ENCODE measurements at regions not wholly inside any gene's neighbourhood (a gene's known extent, or its start where the extent isn't known, plus 50 kb on each side); places are given as distances from the start of the nearest gene placed in this dataset.

DNA sequence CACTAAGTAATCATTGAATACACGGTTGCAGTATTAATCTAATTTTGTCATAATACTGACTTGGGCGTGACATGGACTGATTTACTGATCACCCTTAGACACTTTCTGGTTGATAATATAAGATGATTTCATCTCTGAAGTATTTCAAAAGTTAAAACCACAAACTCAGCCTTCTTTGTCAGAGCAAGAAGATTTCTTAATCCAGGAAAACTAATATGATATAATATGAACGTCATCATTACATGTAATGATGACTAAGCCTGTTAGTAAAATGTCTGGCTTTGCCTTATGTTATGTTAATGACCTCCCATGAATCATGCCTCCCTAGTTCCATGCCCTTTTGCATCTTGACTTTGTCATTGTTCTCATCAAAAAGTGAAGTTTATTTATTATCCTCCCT is 1325.0 kb upstream of the CDH2 start:
- WGBS, 2 donors: 48 to 65% methylated on average over 3 of the region's 3 CpGs
- DNase-seq (ENCODE audit: low spot score in 2 of 2): no peak
- intact Hi-C loops (cut with DNase I; ENCODE audit: low total_unique reads): no loop called here
- TF ChIP-seq, protein P1, sequence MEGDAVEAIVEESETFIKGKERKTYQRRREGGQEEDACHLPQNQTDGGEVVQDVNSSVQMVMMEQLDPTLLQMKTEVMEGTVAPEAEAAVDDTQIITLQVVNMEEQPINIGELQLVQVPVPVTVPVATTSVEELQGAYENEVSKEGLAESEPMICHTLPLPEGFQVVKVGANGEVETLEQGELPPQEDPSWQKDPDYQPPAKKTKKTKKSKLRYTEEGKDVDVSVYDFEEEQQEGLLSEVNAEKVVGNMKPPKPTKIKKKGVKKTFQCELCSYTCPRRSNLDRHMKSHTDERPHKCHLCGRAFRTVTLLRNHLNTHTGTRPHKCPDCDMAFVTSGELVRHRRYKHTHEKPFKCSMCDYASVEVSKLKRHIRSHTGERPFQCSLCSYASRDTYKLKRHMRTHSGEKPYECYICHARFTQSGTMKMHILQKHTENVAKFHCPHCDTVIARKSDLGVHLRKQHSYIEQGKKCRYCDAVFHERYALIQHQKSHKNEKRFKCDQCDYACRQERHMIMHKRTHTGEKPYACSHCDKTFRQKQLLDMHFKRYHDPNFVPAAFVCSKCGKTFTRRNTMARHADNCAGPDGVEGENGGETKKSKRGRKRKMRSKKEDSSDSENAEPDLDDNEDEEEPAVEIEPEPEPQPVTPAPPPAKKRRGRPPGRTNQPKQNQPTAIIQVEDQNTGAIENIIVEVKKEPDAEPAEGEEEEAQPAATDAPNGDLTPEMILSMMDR (IDR thresholded peaks at IDR 0.05): no peak
- TF ChIP-seq POLR2A (IDR thresholded peaks at IDR 0.05): no peak
- H3K4me3 ChIP-seq (ENCODE audit: low read depth, poor library complexity, severe bottlenecking): no peak overlapping the region

DNA sequence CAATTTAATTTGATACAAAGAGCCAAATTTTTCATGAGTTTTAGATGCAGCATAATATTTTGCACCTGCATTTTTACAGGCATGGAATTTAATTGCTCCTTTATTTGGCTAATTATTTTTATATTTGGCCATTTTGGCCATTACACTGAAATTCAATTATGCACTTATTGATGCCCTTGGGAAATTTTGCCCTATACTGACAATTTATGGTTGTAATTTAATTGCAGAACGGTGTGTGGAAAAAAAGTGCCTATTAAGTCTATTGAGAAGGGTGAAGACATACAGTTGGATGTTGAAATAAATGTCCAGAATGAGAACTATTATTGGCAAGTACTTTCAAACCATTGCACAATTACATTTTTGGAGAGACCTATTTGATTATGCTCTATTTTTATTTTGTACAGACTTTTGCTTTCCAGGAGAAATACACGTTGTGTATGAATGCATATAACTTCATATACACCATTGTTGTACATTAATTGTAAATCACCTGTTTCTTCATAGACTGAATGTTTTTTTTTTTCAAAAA is 1319.3 kb upstream of the CDH2 start:
- intact Hi-C loops (cut with DNase I; ENCODE audit: low total_unique reads): no loop called here
- no peak for DNase-seq (ENCODE audit: low spot score in 2 of 2)
- TF ChIP-seq, protein P1 (IDR thresholded peaks at IDR 0.05): no peak
- no peak for TF ChIP-seq POLR2A (IDR thresholded peaks at IDR 0.05)
- H3K4me3 ChIP-seq (ENCODE audit: low read depth, poor library complexity, severe bottlenecking): no peak overlapping the region
- 55 to 58% methylated on average over 2 of the region's 2 CpGs for WGBS, 2 donors

DNA sequence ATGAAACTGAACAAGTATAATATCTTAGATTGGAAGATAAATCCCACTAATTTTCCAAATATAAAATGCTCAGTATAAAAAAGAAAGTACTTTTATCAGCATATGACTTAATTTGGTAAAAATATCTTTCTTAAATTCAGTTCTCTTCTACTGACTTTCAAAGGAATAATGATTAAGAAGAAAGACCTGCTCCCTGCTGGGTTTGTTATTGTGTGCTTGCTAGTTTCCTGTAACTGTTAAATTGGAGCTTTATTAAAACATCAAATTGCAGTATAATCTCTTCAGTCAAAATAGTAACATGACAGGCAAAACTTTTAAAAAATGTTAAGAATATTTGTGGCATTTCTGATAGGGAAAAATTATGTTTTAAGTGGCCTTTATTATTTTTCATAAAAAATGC is 1317.4 kb upstream of the CDH2 start:
- intact Hi-C loops (cut with DNase I; ENCODE audit: low total_unique reads): no loop called here
- no peak overlapping the region for H3K4me3 ChIP-seq (ENCODE audit: low read depth, poor library complexity, severe bottlenecking)
- no peak for TF ChIP-seq POLR2A (IDR thresholded peaks at IDR 0.05)
- TF ChIP-seq, protein P1 (IDR thresholded peaks at IDR 0.05): no peak
- DNase-seq (ENCODE audit: low spot score in 2 of 2): no peak

DNA sequence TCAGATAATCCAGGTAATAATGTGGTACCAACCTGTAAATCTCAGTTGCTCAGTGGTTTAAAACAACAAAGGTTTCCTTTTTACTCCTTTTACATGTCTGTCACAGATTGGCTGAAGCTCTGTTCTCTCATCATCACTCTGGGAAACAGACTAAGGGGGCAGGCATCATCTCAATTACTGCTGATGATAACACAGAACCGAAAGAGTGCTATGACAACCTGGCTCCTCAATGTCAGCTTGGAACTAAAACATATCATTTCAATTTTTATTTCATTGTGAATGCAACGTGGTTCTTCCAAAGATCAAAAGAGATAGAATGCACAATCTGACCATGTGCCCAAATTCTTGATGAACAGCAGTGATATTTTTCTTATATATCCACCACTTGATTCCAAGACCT is 1315.0 kb upstream of the CDH2 start:
- WGBS, 2 donors: 23 to 47% methylated on average over 2 of the region's 2 CpGs
- intact Hi-C loops (cut with DNase I; ENCODE audit: low total_unique reads): no loop called here

DNA sequence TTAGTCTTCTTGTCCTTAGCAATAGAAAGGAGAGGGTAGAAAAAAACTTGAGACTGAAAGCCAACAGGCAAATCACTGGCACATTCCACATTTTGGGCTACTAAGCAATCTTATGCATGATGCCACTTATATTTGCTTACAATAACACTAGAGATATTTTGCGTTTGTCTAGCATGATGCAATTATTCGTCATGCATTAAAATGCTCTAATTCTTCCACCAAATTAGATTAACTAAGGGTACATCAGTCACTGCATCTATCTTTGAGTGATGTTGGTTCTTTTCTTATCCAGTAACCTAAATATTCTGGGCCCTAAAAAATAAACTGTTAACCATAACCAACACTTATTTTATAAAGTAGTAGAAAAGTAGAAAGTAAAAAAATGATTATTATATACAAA is 1311.7 kb upstream of the CDH2 start:
- TF ChIP-seq, protein P1 (IDR thresholded peaks at IDR 0.05): no peak
- TF ChIP-seq POLR2A (IDR thresholded peaks at IDR 0.05): no peak
- no peak for DNase-seq (ENCODE audit: low spot score in 2 of 2)
- 54 to 56% methylated on average over 2 of the region's 2 CpGs for WGBS, 2 donors
- intact Hi-C loops (cut with DNase I; ENCODE audit: low total_unique reads): no loop called here
- H3K4me3 ChIP-seq (ENCODE audit: low read depth, poor library complexity, severe bottlenecking): no peak overlapping the region

More for the DNA sequence above, 1315.0 kb upstream of the CDH2 start:
- no peak for DNase-seq (ENCODE audit: low spot score in 2 of 2)
- TF ChIP-seq, protein P1 (IDR thresholded peaks at IDR 0.05): no peak
- no peak for TF ChIP-seq POLR2A (IDR thresholded peaks at IDR 0.05)
- H3K4me3 ChIP-seq (ENCODE audit: low read depth, poor library complexity, severe bottlenecking): no peak overlapping the region

DNA sequence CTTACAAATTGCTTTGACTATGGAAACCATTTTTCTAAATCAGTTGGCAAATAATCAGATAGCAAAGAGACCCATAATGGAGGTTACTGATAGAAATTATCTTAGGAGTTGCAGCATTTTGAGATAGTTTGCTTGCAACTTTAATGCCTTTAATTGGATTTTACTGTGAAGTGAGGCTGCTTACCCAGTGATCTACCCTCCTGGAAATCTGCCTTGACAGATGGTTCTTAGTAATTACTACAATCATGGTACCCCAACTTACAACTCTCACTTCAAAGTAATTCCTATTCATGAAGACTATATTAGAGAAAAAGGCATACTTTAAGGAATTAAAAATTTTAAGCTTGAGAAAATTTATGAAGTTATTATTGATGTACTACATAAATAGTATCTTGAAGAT is 1288.6 kb upstream of the CDH2 start:
- intact Hi-C loops (cut with DNase I; ENCODE audit: low total_unique reads): no loop called here
- TF ChIP-seq POLR2A (IDR thresholded peaks at IDR 0.05): no peak
- TF ChIP-seq, protein P1 (IDR thresholded peaks at IDR 0.05): no peak
- DNase-seq (ENCODE audit: low spot score in 2 of 2): no peak
- no peak overlapping the region for H3K4me3 ChIP-seq (ENCODE audit: low read depth, poor library complexity, severe bottlenecking)

Measured in lower leg skin (tissue), 4 donors.